SK-N-DZ (cell line): ENCODE measurements at regions not wholly inside any gene's neighbourhood (a gene's known extent, or its start where the extent isn't known, plus 50 kb on each side); places are given as distances from the start of the nearest gene placed in this dataset.
"Not testable (repeated sequence)": the region's sequence is repeated elsewhere in the genome, so short reads cannot be mapped to it uniquely, and the experiment has no call there.

ENCODE experiments used
- DNase-seq: peaks from one replicate; pipeline ENCODE4 v3.0.0-alpha.2; 2015; ENCODE audit warnings: low spot score

GRCh38 chr9:34793428-34793827 lies 83.5 kb upstream of the CCL21 start:
- DNase-seq, result no peak

- no peak for DNase-seq
Measured at GRCh38 chr9:34783951-34784487, 74.1 kb upstream of the CCL21 start.

- no peak for DNase-seq
Measured at GRCh38 chr9:34782372-34782771, 72.4 kb upstream of the CCL21 start.

GRCh38 chr9:34777666-34778065 lies 67.7 kb upstream of the CCL21 start:
- DNase-seq, result no peak

GRCh38 chr9:34773955-34774354 lies 64.0 kb upstream of the CCL21 start:
- no peak for DNase-seq

GRCh38 chr9:34773306-34773910 lies 63.5 kb upstream of the CCL21 start:
- no peak for DNase-seq

GRCh38 chr9:34771007-34771406 lies 61.1 kb upstream of the CCL21 start:
- no peak for DNase-seq

GRCh38 chr9:34767087-34767486 lies 57.2 kb upstream of the CCL21 start:
- not testable (repeated sequence) for DNase-seq

- DNase-seq, result peak; percentile 52
Measured at GRCh38 chr9:34760196-34761040, 50.5 kb upstream of the CCL21 start.
